GM13976 (cell line): ENCODE measurements at regions not wholly inside any gene's neighbourhood (a gene's known extent, or its start where the extent isn't known, plus 50 kb on each side); places are given as distances from the start of the nearest gene placed in this dataset.

ENCODE experiments used
- DNase-seq: peaks from one replicate; pipeline ENCODE4 v3.0.0; 2012; ENCODE audit warnings: low spot score
- in situ Hi-C: fragments of 300-500 bp; cut with MboI; formaldehyde crosslinking; loops from one replicate; pipeline ENCODE4 v1.12.0; 2022; ENCODE audit warnings: low sequenced_read_pairs, mixed read lengths, inconsistent platforms; ENCODE audit not compliant: unreplicated experiment
- TF ChIP-seq, protein P1 (sequence below): IDR thresholded peaks from 2 replicates; pipeline ENCODE4 v1.5.1; 2012; ENCODE audit warnings: borderline replicate concordance, mild to moderate bottlenecking; ENCODE audit not compliant: insufficient read depth; ENCODE audit errors: extremely low read depth, missing control alignments, control extremely low read depth

DNA sequence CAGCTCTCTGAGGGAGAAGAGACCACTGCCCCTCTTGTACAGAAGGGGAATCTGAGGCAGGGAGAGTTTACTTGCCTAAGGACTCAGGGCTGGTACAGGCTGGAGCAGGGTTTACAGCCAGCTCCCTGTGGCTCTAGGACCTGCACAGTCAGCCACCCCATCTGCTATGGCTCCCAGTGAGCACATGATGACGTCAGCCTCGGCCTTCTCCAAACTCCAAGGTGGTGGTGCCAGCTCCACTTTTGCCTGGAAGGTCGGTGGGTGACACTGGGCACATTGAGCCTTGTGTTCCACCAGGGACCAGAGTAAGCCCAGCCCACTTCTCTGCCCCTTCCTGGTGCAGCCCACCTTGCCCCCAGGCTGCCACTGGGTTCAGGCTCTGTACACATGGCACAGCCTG, 202.2 kb downstream of the ENGASE start:
- in situ Hi-C loops, result no loop called here
- no peak for DNase-seq
- TF ChIP-seq, protein P1, sequence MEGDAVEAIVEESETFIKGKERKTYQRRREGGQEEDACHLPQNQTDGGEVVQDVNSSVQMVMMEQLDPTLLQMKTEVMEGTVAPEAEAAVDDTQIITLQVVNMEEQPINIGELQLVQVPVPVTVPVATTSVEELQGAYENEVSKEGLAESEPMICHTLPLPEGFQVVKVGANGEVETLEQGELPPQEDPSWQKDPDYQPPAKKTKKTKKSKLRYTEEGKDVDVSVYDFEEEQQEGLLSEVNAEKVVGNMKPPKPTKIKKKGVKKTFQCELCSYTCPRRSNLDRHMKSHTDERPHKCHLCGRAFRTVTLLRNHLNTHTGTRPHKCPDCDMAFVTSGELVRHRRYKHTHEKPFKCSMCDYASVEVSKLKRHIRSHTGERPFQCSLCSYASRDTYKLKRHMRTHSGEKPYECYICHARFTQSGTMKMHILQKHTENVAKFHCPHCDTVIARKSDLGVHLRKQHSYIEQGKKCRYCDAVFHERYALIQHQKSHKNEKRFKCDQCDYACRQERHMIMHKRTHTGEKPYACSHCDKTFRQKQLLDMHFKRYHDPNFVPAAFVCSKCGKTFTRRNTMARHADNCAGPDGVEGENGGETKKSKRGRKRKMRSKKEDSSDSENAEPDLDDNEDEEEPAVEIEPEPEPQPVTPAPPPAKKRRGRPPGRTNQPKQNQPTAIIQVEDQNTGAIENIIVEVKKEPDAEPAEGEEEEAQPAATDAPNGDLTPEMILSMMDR, result no peak

DNA sequence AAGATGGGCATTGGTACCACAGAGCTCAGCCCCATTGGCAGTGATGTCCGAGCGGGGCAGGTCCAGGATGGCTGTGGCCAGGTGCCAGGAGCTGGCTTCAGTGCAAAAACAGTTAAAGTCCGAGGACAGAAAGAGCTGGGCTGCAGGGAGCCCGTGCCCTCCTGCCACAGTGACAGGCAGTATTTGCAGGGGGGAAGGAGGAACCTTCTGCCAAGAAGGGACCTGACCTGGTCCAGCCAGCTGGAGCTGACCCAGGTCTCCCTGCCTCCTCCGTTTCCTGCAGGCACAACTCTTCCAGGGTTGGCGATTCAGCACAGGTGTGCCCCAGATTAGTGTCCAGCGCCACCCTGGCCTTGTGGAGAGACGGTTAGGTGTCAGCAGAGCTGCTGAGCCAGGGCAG, 199.0 kb downstream of the ENGASE start:
- DNase-seq, result no peak
- in situ Hi-C loops, result no loop called here
- TF ChIP-seq, protein P1, result no peak

GRCh38 chr17:79272666-79273219, 198.1 kb downstream of the ENGASE start:
- DNase-seq, result no peak
- TF ChIP-seq, protein P1, result no peak
- in situ Hi-C loops, result no loop called here

DNA sequence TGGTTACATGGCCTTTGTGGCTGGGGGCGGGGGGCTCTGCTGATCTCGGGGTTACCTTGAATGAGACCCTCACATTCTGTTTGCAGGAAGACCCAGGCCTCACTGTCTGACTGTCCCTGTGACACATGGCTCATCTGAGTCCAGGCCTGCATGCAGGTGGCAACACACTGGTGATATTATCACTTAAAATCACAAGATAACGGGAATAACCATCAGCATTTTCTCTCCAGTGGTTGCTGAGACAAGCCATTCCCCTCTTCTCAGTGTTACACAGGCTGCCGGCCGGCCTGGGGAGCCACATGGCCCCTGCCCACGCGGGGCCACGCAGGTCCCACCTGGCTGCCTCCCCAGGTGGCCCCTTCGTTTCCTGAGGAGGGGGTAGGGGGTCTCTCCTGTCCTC, 197.6 kb downstream of the ENGASE start:
- in situ Hi-C loops, result no loop called here
- DNase-seq, result no peak
- TF ChIP-seq, protein P1, result no peak

DNA sequence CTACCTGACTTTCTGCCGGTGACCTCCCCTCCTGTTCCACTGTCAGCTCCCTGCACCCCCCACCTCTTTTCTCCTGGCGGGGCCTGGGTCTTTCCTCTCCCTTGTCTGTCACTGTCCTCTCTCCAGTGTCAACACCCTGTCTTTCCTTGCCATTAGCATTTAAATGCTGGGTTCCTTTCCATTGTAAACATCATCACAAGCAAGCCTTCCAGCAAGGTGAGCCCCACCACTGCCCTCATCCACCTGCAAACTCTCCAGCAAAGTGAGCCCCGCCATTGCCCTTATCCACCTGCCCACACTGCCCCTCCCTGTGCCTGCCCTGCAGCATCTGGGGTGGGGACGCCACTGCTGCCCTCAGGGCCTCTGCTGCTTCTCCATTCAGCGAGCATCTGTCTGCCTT, 195.0 kb downstream of the ENGASE start:
- in situ Hi-C loops, result no loop called here
- TF ChIP-seq, protein P1, result no peak
- no peak for DNase-seq

DNA sequence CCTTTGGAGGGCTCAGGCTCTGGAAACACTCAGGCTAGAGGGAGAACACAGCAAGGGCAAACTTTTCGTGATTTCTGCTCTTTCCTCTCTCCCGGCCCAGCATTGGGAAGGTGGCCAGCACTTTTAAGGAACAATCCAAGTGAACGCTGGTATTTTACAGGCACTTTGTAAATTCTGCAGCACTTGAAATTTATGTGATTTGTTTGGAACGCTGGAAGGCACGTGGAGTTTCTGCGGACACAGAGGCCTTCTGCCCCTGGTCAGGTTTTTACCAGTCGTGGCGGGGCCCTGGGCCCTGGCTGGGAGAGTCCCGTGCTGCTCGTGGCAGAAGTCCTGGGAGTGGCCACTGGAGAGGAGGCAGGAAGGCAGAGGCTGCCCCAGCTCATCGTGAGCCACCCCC, 188.6 kb downstream of the ENGASE start:
- in situ Hi-C loops, result no loop called here
- TF ChIP-seq, protein P1, result no peak
- no peak for DNase-seq

GRCh38 chr17:79262624-79263023, 188.0 kb downstream of the ENGASE start:
- in situ Hi-C loops, result no loop called here
- TF ChIP-seq, protein P1, result no peak
- DNase-seq, result no peak
